H1 (cell line): ENCODE measurements at regions not wholly inside any gene's neighbourhood (a gene's known extent, or its start where the extent isn't known, plus 50 kb on each side); places are given as distances from the start of the nearest gene placed in this dataset.

ENCODE experiments used
- CEBPB ChIP-seq: IDR thresholded peaks from 2 replicates; pipeline ENCODE4 v1.6.1; 2012; ENCODE audit warnings: low read depth, low read length
- EGR1 ChIP-seq: IDR thresholded peaks from 2 replicates; pipeline ENCODE4 v1.6.1; 2011; ENCODE audit warnings: low read depth, low read length, borderline replicate concordance
- RNF2 ChIP-seq: fragments of 200-900, 300-1000 bp; sonication (generic); IDR thresholded peaks from 2 replicates; pipeline ENCODE4 v1.7.1; 2016; ENCODE audit warnings: borderline replicate concordance, low read depth, mild to moderate bottlenecking, antibody characterized with exemption, low read length; ENCODE audit not compliant: poor library complexity, severe bottlenecking; ENCODE audit errors: missing control alignments

- TF ChIP-seq CEBPB (no peak), RNF2 (no peak), EGR1 (no peak)
Observed at GRCh38 chr1:228902781-228903433, 167.6 kb downstream of the RHOU start (continued).
